ENCODE measurements at regions not wholly inside any gene's neighbourhood (a gene's known extent, or its start where the extent isn't known, plus 50 kb on each side); places are given as distances from the start of the nearest gene placed in this dataset.

DNA sequence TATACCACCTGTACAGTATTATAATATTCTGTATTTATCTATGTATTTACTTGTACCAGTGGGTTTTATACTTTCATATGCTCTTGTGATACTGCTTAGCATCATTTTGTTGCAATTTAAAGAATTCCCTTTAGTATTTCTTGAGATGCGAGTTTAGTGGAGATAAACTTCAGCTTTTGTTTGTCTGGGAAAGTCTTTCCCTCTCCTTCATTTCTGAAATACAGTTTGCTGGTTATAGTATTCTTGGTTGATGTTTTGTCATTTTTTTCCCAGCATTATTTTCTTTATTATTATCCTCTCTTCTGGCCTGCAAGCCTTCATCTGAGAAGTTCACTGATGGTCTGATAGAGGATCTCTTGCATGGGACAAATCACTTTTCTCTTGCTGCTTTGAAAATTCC is 136.6 kb upstream of the MCHR2 start:
- POLR2A ChIA-PET (ENCODE audit: low non-redundant PET), result no interaction called here
- Histone ChIP-seq H3K36me3 (ENCODE audit: insufficient read depth, low read length, poor library complexity, severe bottlenecking) (no peaks in the 10 kb centered on the region), H3K4me3 (ENCODE audit: low read depth, low read length, poor library complexity, severe bottlenecking) (no peak overlapping the region), H3K9me3 (ENCODE audit: low read depth, low read length, poor library complexity, severe bottlenecking) (no peaks in the 10 kb centered on the region), H3K27ac (ENCODE audit: low read depth, low read length, poor library complexity, severe bottlenecking) (no peak overlapping the region), H3K4me1 (ENCODE audit: insufficient read depth, low read length, poor library complexity, severe bottlenecking) (no peaks in the 10 kb centered on the region), H3K27me3 (replicated peaks; ENCODE audit: insufficient read depth, low read depth, low read length, poor library complexity) (no peaks in the 10 kb centered on the region)
- intact Hi-C loops (cut with micrococcal nuclease; ENCODE audit: unreplicated experiment), result no loop called here
- no TSS peak for BruUV-seq (replicated peaks)
- no peak for TF ChIP-seq EZH2 (IDR thresholded peaks at IDR 0.05; ENCODE audit: borderline replicate concordance, low read depth, low read length, poor library complexity, severe bottlenecking)
- TF ChIP-seq, protein P1, sequence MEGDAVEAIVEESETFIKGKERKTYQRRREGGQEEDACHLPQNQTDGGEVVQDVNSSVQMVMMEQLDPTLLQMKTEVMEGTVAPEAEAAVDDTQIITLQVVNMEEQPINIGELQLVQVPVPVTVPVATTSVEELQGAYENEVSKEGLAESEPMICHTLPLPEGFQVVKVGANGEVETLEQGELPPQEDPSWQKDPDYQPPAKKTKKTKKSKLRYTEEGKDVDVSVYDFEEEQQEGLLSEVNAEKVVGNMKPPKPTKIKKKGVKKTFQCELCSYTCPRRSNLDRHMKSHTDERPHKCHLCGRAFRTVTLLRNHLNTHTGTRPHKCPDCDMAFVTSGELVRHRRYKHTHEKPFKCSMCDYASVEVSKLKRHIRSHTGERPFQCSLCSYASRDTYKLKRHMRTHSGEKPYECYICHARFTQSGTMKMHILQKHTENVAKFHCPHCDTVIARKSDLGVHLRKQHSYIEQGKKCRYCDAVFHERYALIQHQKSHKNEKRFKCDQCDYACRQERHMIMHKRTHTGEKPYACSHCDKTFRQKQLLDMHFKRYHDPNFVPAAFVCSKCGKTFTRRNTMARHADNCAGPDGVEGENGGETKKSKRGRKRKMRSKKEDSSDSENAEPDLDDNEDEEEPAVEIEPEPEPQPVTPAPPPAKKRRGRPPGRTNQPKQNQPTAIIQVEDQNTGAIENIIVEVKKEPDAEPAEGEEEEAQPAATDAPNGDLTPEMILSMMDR (conservative IDR thresholded peaks at IDR 0.05; ENCODE audit: low read depth, low read length), result no peak
- no peak for DNase-seq (ENCODE audit: low spot score)
- CTCF ChIA-PET, result no interaction called here

DNA sequence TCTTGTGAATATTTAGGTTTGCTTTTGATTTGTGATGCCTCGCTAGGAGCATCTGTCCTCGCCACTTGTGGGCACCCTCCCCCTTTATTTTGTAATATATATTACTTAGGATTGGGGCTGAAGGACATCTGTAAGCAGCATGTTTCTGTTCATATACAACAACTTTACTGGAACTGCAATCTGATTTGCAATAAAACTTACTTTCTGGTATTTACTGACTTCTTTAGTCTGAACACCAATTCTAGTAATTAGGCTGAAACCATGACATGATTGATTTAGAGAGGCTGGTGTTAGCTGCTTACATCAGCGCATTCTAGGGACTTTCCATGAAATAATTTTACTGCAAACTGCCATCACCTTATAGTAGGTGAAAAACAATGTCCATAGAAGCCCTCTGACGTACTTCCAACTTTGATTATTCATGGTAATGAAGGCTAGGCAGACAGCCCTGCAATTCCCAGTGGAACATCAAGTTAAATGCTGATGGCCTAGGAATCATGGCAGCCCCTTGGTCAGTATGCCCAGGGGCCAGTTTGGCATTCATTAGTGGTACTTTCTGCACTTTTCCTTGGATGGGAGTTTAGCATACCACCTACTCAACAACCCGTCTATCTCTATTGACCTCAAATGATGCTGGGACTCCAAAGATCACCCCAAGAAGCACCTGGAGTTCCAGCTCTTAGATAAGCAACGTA is 132.9 kb upstream of the MCHR2 start:
- no peak overlapping the region for H3K4me3 ChIP-seq (ENCODE audit: low read depth, low read length, poor library complexity, severe bottlenecking)
- intact Hi-C loops (cut with micrococcal nuclease; ENCODE audit: unreplicated experiment), result no loop called here
- ChIA-PET POLR2A (ENCODE audit: low non-redundant PET) (no interaction called here), CTCF (no interaction called here)
- no peak for TF ChIP-seq EZH2 (IDR thresholded peaks at IDR 0.05; ENCODE audit: borderline replicate concordance, low read depth, low read length, poor library complexity, severe bottlenecking)
- TF ChIP-seq, protein P1 (conservative IDR thresholded peaks at IDR 0.05; ENCODE audit: low read depth, low read length), result no peak
- no peaks in the 10 kb centered on the region for H3K4me1 ChIP-seq (ENCODE audit: insufficient read depth, low read length, poor library complexity, severe bottlenecking)
- H3K27ac ChIP-seq (ENCODE audit: low read depth, low read length, poor library complexity, severe bottlenecking), result no peak overlapping the region
- no peaks in the 10 kb centered on the region for H3K27me3 ChIP-seq (replicated peaks; ENCODE audit: insufficient read depth, low read depth, low read length, poor library complexity)
- DNase-seq (ENCODE audit: low spot score), result no peak
- no peaks in the 10 kb centered on the region for H3K9me3 ChIP-seq (ENCODE audit: low read depth, low read length, poor library complexity, severe bottlenecking)
- H3K36me3 ChIP-seq (ENCODE audit: insufficient read depth, low read length, poor library complexity, severe bottlenecking), result no peaks in the 10 kb centered on the region
- no TSS peak for BruUV-seq (replicated peaks)

DNA sequence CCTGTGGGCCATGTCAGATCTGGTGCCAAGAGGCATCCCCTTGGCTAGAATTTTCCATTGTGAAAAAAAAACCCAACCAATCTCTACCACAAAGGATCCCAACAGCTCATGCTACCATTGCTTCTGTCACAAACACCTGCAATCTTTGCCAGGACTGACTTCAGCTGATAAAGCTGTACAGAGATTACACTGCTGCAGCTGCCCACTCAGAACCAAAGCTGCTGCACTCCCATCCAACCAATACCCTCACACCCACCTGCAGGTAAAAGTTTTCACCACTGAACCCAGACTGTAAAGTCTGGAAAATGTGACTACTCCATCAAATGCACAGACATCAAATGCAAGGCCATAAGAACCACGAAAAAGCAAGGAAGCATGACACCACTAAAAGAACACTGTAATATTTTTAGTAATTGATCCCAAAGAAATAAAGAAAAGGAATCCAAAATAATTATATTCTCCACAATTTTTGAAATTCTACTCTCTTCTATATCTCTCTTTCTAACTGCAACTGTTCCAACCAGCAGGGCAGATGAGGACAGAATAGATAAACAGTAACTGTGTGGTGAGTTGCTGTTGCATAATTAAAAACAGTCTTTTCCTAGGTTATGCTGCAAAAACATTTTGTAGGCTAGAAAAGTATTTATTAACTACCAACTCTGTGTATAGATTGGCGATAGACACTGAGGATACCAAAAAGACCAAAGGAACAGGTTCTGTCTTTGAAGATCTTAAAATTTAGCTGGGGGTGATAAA is 128.0 kb upstream of the MCHR2 start:
- Histone ChIP-seq H3K4me3 (ENCODE audit: low read depth, low read length, poor library complexity, severe bottlenecking) (no peak overlapping the region), H3K4me1 (ENCODE audit: insufficient read depth, low read length, poor library complexity, severe bottlenecking) (no peaks in the 10 kb centered on the region), H3K9me3 (ENCODE audit: low read depth, low read length, poor library complexity, severe bottlenecking) (no peaks in the 10 kb centered on the region), H3K27ac (ENCODE audit: low read depth, low read length, poor library complexity, severe bottlenecking) (no peak overlapping the region), H3K27me3 (replicated peaks; ENCODE audit: insufficient read depth, low read depth, low read length, poor library complexity) (no peaks in the 10 kb centered on the region), H3K36me3 (ENCODE audit: insufficient read depth, low read length, poor library complexity, severe bottlenecking) (no peaks in the 10 kb centered on the region)
- intact Hi-C loops (cut with micrococcal nuclease; ENCODE audit: unreplicated experiment), result no loop called here
- no peak for DNase-seq (ENCODE audit: low spot score)
- ChIA-PET CTCF (no interaction called here), POLR2A (ENCODE audit: low non-redundant PET) (interaction anchor here (0.7 kb wide), 1 partner anchor 15 kb away, joined by 3 read pairs; no protein-coding TSS in a partner anchor)
- no TSS peak for BruUV-seq (replicated peaks)
- TF ChIP-seq EZH2 (IDR thresholded peaks at IDR 0.05; ENCODE audit: borderline replicate concordance, low read depth, low read length, poor library complexity, severe bottlenecking), result no peak
- TF ChIP-seq, protein P1 (conservative IDR thresholded peaks at IDR 0.05; ENCODE audit: low read depth, low read length), result no peak

Measured in A673 (cell line).